Sigmoid colon (tissue), 6 donors: ENCODE measurements at regions not wholly inside any gene's neighbourhood (a gene's known extent, or its start where the extent isn't known, plus 50 kb on each side); places are given as distances from the start of the nearest gene placed in this dataset.

ENCODE experiments used
- DNase-seq: peaks from one replicate; pipeline ENCODE4 v3.0.0-alpha.2; 2019
- H3K27ac ChIP-seq, 4 donors: fragments of 200-600 bp; sonication (generic); one replicate each; pipeline ENCODE4 v1.5.1; 2016 to 2019; ENCODE audit warnings: mild to moderate bottlenecking in 1 of 4
- H3K27me3 ChIP-seq, 3 donors: fragments of 200-600 bp; sonication (generic); one replicate each; pipeline ENCODE4 v1.5.1; 2019; ENCODE audit warnings: mild to moderate bottlenecking in 1 of 3
- H3K36me3 ChIP-seq, 4 donors: fragments of 200-600 bp; sonication (generic); one replicate each; pipeline ENCODE4 v1.5.1; 2016 to 2019
- H3K4me1 ChIP-seq, 4 donors: fragments of 200-600 bp; sonication (generic); one replicate each; pipeline ENCODE4 v1.5.1; 2017 to 2019
- H3K4me3 ChIP-seq, 4 donors: fragments of 200-600 bp; sonication (generic); one replicate each; pipeline ENCODE4 v1.5.1; 2017 to 2019; ENCODE audit warnings: mild to moderate bottlenecking in 2 of 4, moderate library complexity in 1 of 4
- H3K9me3 ChIP-seq, 4 donors: fragments of 200-600 bp in 3 of 4; sonication (generic) in 3 of 4; one replicate each; pipeline versions ENCODE4 v1.5.1 to v1.6.1; 2013 to 2019
- CTCF ChIP-seq, 4 experiments: fragments of 450-650 bp in 3 of 4; fragments of 200-600 bp in 1 of 4; IDR thresholded peaks; one replicate each; pipeline ENCODE4 v1.5.1; 2016 to 2019; ENCODE audit warnings: antibody characterized with exemption in 4 of 4, mild to moderate bottlenecking in 3 of 4, moderate library complexity in 2 of 4
- EP300 ChIP-seq, 4 donors: sonication (generic); formaldehyde crosslinking; IDR thresholded peaks; one replicate each; pipeline ENCODE4 v1.6.1; 2017; ENCODE audit warnings: antibody characterized with exemption in 4 of 4
- POLR2A ChIP-seq, 2 donors: fragments of 450-650 bp; IDR thresholded peaks; one replicate each; pipeline ENCODE4 v1.6.1; 2016; ENCODE audit warnings: antibody characterized with exemption in 2 of 2, mild to moderate bottlenecking in 2 of 2, moderate library complexity in 2 of 2
- POLR2AphosphoS5 ChIP-seq, 4 donors: sonication (generic); formaldehyde crosslinking; IDR thresholded peaks; one replicate each; pipeline ENCODE4 v1.6.1; 2017; ENCODE audit warnings: antibody characterized with exemption in 4 of 4
- WGBS, 2 donors: extraction: QIAGEN DNeasy Blood & Tissue Kit; methylation state at CpG; one replicate each; pipeline ENCODE4 v1.1.7; 2013; 5-methylcytosine and 5-hydroxymethylcytosine counted together
- intact Hi-C: fragments of 100-400 bp; cut with DNase I; formaldehyde crosslinking; loops from one replicate; pipeline ENCODE4 v1.15.1; 2023
- donor health status: healthy with polysubstance abuse.
- donor health status: healthy.

DNA sequence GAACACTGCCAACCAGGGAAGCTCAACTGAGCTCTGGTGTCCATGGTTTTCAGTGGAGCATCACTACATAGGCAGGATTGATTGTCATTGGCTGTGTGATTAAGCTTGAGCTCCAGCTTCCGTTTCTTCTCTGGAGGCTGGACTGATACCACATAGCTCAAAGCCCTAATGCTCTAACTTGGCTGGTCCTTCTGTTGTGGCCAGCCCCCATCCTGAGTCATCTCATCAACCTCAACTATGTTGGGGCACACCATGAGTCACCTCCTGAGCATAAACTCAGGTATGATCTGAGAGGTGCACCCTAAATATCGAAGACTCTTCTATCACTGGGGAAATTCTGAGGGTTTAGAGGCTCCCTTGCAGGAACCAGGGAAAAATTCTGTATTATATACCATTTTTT, 114.5 kb upstream of the INHBA start:
- Histone ChIP-seq H3K36me3 (no peaks in the 10 kb centered on the region), H3K4me1 (no peaks in the 10 kb centered on the region), H3K9me3 (no peaks in the 10 kb centered on the region), H3K27me3 (no peaks in the 10 kb centered on the region), H3K27ac (no peak overlapping the region), H3K4me3 (no peak overlapping the region)
- 81 to 83% methylated on average over 2 of the region's 2 CpGs for WGBS, 2 donors
- intact Hi-C loops = no loop called here
- DNase-seq = no peak
- no peak for TF ChIP-seq EP300 (IDR thresholded peaks at IDR 0.05)
- no peak for TF ChIP-seq POLR2A (IDR thresholded peaks at IDR 0.05)
- no peak for TF ChIP-seq POLR2AphosphoS5 (IDR thresholded peaks at IDR 0.05)
- TF ChIP-seq CTCF (IDR thresholded peaks at IDR 0.05) = no peak

- TF ChIP-seq POLR2A (IDR thresholded peaks at IDR 0.05) = no peak
- TF ChIP-seq EP300 (IDR thresholded peaks at IDR 0.05) = no peak
- TF ChIP-seq POLR2AphosphoS5 (IDR thresholded peaks at IDR 0.05) = no peak
- no peak for TF ChIP-seq CTCF (IDR thresholded peaks at IDR 0.05)
- H3K9me3 ChIP-seq = no peaks in the 10 kb centered on the region
- H3K27me3 ChIP-seq = no peaks in the 10 kb centered on the region
- no peaks in the 10 kb centered on the region for H3K4me1 ChIP-seq
- DNase-seq = no peak
- intact Hi-C loops = no loop called here
- H3K27ac ChIP-seq = no peak overlapping the region
- no peaks in the 10 kb centered on the region for H3K36me3 ChIP-seq
- H3K4me3 ChIP-seq = no peak overlapping the region
- WGBS, 2 donors = 37 to 77% methylated on average over 4 of the region's 4 CpGs
Measured at GRCh38 chr7:41816111-41816510, 113.2 kb upstream of the INHBA start.

- 77 to 80% methylated on average over 4 of the region's 4 CpGs for WGBS, 2 donors
- Histone ChIP-seq H3K27ac (no peak overlapping the region), H3K4me1 (no peaks in the 10 kb centered on the region), H3K9me3 (no peaks in the 10 kb centered on the region), H3K27me3 (no peaks in the 10 kb centered on the region), H3K36me3 (no peaks in the 10 kb centered on the region), H3K4me3 (no peak overlapping the region)
- DNase-seq = no peak
- intact Hi-C loops = no loop called here
- TF ChIP-seq POLR2AphosphoS5 (IDR thresholded peaks at IDR 0.05) = no peak
- no peak for TF ChIP-seq CTCF (IDR thresholded peaks at IDR 0.05)
- TF ChIP-seq POLR2A (IDR thresholded peaks at IDR 0.05) = no peak
- no peak for TF ChIP-seq EP300 (IDR thresholded peaks at IDR 0.05)
Measured at GRCh38 chr7:41814888-41815287, 112.0 kb upstream of the INHBA start.

DNA sequence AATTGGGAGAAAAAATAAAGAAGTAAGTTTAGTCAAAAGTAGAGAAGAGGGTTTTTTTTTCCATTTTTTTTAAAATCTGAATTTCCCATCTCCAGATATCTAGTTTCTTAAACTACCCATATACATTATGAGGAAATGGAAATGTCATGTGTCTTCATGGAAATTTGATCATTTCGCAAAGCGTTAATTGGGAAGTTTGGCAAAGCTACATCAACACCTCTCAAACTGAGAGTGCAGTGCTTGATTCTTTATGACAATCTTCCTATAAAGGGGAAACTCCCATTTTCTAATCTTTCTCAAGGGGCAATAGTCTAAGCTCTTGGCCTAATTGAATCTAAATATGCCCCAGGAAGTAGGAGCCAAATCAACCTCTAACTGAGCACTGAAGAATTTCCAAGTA, 110.4 kb upstream of the INHBA start:
- intact Hi-C loops = no loop called here
- TF ChIP-seq CTCF (IDR thresholded peaks at IDR 0.05) = no peak
- TF ChIP-seq EP300 (IDR thresholded peaks at IDR 0.05) = no peak
- no peak for TF ChIP-seq POLR2A (IDR thresholded peaks at IDR 0.05)
- TF ChIP-seq POLR2AphosphoS5 (IDR thresholded peaks at IDR 0.05) = no peak

DNA sequence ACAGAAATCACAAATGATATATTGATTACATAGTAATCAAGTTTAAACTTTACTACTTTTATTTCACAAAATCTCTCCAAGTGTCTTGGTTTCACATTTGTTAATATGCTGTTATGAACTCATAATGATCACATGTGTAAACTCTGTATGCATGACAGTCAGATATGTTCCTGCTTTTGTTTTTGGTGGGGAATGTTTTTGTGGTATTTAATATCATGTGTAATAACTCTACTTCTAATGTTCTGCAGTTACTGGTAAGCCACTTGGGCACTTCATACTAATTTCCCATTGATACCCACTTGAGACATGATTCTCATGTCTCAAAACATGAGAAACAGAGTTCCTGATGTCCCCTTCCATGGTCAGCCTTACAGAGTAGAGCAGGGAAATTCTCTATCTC, 109.1 kb upstream of the INHBA start:
- intact Hi-C loops = no loop called here
- no peaks in the 10 kb centered on the region for H3K4me1 ChIP-seq
- no peak overlapping the region for H3K27ac ChIP-seq
- H3K9me3 ChIP-seq = no peaks in the 10 kb centered on the region
- H3K36me3 ChIP-seq = no peaks in the 10 kb centered on the region
- no peak overlapping the region for H3K4me3 ChIP-seq
- H3K27me3 ChIP-seq = no peaks in the 10 kb centered on the region
- DNase-seq = no peak
- TF ChIP-seq EP300 (IDR thresholded peaks at IDR 0.05) (no peak), POLR2A (IDR thresholded peaks at IDR 0.05) (no peak), POLR2AphosphoS5 (IDR thresholded peaks at IDR 0.05) (no peak), CTCF (IDR thresholded peaks at IDR 0.05) (no peak)

More for the DNA sequence above, 110.4 kb upstream of the INHBA start:
- H3K4me1 ChIP-seq = no peaks in the 10 kb centered on the region
- H3K27me3 ChIP-seq = no peaks in the 10 kb centered on the region
- H3K9me3 ChIP-seq = no peaks in the 10 kb centered on the region
- DNase-seq = no peak
- 90 to 94% methylated on average over 2 of the region's 2 CpGs for WGBS, 2 donors
- no peaks in the 10 kb centered on the region for H3K36me3 ChIP-seq
- H3K4me3 ChIP-seq = no peak overlapping the region
- no peak overlapping the region for H3K27ac ChIP-seq
